HG03064 (cell line): ENCODE measurements at regions not wholly inside any gene's neighbourhood (a gene's known extent, or its start where the extent isn't known, plus 50 kb on each side); places are given as distances from the start of the nearest gene placed in this dataset.
"Not testable (repeated sequence)": the region's sequence is repeated elsewhere in the genome, so short reads cannot be mapped to it uniquely, and the experiment has no call there.

Source experiments
- ATAC-seq: cut with Tn5 transposase; IDR thresholded peaks from one replicate; pipeline ENCODE4 v1.9.1; 2021; ENCODE audit warnings: low read depth; ENCODE audit not compliant: unreplicated experiment

DNA sequence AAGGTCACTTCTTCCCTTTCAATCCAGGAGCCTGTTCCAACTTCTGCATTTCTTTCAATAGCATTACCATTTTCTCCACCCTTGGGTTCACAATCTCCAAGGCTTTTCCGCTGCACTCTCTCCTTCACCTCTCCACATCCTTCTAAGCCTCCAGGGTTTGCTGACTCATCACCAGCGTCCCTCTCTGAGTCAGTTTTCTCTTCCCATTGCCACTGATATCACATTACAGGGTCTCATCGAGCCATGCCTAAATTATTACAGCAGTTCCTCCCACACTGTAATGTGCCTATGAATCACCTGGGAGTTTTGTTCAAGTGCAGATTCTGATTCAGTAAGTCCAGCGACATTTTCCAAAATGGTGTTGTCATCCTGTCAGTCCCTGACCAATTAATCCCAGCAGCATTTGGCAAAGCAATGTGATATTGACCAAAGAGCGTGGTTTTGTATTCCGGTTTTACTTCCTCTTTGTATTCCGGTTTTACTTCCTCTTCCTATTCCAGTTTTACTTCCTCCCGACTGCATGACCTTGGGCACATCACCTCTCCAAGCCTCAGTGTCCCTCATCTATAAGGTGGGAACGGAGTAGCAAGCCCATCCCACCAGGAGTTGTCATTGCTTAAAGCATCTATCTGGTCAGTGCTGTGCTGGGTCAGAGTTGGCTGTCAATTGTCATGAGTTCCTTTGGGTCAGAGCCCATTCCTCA, 208.3 kb upstream of the NBPF12 start:
- ATAC-seq, result not testable (repeated sequence)

DNA sequence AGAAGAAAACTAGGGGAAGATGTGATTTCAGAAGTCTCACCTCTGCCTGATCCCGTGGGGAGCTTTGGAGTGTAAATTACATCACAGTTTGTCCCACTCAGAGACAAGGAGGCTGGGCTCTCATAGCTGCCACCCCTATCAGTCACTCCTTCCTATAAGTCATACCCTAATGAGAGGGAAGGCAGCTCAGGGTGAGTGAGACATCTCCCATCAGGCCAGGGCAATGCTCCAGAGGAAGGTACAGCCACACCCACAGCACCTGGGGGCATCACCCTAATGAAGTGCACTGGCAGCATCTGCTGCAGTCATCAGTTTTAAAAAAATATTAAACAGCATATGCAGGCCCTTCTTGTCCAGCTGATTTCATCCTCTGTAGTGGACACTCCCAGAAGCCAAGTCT, 223.1 kb upstream of the NBPF12 start:
- ATAC-seq, result not testable (repeated sequence)

DNA sequence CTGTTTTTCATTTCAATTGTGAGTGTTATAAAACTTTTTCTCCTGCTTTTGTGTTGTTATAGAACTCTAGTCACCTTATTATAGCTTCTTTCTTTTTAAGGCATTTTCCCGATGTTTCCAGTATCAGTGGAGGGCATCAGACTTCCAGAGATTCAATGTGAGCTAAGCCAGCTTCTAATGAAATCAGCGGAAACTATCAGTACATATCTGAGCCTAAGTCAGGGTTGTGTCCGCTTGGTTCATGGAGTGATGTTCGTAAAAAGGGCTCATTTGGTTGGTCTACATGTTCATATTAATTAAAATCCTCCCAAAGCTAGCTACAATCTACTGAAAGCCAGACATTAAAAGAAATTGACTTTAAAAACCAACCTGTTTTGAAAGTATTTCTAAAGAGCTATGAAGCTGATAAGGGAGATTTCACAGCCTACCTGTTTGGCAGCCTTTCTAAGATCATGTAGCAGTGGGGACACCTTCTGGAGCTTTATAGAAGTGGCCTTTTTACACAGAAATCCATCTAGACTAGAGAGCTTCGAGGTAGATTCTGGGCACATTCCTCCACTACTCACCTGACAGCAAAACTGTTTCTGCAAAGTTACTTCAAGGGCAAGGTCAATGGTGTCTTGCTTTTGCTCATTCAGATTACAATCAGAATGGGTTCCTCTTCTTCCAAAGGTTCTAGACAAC, 227.1 kb upstream of the NBPF12 start:
- ATAC-seq, result not testable (repeated sequence)

DNA sequence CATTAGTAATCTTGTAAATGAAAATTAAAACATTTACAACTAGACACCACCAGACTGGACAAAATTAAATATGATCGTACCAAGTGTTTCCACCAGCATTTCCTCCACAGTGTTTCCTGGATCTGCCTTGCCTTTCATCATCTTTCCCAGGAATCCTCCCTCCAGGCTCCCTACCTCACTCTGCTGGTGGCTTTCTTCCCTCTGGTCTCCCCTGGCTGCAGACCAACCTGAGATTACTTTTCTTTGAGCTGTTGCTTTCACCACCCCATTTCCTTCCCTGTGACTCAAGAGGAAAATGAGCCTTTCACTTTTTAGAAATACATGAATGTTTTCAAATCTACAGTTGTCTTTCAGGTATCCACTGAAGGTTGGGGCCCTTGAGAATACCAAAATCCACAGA, 228.8 kb upstream of the NBPF12 start:
- ATAC-seq, result not testable (repeated sequence)

DNA sequence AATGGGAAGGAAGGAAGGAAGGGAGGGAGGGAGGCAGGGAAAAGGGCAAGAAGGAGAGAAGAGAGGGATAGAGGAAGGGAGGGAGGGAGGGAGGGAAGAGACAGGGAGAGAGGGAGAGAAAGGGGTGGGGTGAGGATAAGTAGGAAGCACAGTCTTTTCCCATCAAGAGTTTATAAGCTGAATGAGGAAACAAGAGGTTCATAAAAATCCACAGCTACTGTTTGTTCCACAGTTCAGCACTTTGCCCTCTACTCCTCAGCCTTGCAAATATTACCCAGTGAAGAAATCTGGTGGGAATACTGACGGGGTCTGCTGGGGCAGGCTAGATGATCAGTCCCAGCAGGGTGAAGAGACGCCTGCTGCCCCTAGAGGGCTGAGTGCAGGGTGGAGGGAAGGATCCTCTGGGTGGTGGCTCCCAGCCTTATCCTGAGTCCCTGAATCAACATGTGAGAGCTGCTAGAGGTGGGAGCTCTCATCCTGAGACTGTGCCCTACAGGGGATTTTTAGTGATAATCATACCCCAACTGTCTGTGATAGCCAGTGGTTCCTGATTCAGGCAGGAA, 233.9 kb upstream of the NBPF12 start:
- not testable (repeated sequence) for ATAC-seq

DNA sequence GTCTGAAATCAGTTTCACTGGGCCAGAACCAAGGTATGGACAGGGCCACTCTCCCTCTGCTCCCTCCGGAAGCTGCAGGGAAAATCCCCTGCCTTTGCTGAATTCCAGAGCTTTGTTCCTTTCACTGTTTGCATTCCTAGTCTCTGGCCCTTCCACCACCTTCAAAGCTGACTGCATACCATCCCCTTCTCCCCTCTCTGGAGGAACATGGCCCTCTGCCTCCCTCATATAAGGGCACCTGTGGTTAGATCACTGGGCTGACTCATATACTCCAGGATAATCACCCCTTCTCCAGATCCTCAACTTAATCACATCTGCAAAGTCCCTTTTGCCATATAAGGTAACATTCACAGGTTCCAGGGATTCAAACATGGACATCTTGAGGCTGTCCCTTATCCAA, 236.8 kb upstream of the NBPF12 start:
- not testable (repeated sequence) for ATAC-seq

DNA sequence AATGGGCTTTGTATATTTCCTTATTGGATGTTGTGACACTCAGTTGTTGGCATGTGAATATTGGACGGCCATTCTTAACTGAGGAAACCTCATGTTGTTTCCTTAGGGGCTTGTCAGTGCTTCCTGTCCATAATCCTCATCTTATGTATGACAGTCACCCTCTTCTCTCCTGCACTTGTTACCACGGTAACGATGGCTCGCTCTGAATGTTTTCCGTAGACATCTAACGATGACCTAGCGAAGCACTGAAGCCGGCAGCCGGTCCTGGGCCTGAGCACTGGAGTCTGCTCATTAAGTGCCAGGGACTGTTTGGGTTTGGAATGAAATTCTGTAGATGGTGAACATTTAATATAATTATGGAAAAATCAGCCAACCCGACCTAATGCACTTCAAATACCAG, 242.7 kb upstream of the NBPF12 start:
- not testable (repeated sequence) for ATAC-seq

DNA sequence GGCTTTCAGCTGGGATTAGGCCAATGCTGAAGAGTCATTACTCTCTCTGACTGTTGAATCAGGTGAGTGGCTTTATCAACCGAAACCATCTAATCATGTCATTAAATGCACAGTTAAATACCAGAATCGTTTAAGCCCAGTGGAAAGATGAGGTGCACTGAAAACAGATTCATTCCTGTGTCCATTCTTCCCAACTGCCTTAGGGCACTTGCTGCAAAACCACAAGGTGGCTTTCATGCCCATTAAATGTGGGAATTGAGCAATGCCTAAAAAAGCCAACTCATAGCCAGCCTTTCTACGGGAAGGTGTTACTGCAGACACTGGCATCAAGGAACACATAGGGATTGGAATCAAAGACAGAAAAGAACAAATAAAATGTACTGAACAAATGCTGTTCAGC, 246.3 kb upstream of the NBPF12 start:
- not testable (repeated sequence) for ATAC-seq

DNA sequence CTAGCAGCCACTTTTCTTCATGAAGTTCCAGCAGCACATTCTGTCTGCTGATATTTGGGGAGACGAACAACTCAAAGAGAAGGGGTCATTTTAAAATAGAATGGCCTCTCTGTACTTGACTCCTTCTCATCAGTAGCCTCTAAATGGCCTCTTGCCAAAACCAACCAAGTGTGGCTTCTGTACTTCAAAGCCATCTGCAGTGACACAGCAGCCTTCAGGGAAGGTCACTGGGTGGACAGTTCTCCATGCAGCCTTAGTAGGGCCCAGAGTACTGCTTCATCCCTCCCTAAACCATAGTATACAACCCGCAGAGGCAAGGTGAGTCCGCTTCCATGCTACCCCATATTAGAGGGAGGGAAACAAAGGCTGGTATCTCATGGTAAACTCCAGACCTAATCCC, 249.2 kb upstream of the NBPF12 start:
- ATAC-seq, result not testable (repeated sequence)

DNA sequence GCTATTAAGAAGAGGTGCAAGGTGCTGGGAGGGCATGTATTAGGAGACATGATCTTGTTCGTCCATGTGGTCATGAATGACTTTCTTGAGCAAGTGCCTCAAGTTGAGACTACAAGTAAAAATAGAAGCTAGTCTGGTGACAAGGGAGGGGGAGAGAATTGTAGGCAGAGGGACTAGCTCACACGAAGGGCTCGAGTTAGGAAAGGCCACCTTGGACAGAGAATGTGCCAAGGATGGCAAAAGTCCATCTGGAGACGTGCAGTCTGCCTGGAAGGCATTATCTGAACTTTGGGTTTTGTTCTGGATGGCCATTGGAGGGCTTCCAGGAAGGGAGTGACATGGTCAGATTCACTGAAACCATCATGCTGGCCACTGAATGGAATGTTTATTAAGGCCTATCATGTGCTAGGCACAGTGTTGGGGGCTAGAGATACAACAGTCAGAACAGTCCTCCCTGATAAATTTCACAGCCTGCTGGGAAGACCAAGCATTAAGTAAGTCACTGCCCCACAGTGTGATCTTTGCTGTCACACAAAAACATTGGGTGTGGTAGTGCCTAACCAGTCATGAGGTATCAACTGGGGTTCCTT, 251.3 kb upstream of the NBPF12 start:
- ATAC-seq, result not testable (repeated sequence)

DNA sequence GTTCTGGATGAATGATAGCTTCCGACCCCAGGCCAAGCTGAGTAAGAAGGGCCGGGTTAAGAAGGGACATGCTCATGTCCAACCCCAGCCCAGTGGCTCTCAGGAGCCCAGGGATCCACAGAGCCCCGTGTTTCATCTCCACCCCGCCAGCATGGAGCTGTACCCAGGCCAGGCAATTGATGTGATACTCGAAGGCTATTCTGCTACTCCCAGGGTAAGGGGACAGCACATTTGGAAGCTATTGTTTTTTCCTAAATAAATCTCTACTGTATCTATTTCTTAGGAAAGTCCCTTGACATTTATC, 255.0 kb upstream of the NBPF12 start:
- ATAC-seq, result not testable (repeated sequence)

DNA sequence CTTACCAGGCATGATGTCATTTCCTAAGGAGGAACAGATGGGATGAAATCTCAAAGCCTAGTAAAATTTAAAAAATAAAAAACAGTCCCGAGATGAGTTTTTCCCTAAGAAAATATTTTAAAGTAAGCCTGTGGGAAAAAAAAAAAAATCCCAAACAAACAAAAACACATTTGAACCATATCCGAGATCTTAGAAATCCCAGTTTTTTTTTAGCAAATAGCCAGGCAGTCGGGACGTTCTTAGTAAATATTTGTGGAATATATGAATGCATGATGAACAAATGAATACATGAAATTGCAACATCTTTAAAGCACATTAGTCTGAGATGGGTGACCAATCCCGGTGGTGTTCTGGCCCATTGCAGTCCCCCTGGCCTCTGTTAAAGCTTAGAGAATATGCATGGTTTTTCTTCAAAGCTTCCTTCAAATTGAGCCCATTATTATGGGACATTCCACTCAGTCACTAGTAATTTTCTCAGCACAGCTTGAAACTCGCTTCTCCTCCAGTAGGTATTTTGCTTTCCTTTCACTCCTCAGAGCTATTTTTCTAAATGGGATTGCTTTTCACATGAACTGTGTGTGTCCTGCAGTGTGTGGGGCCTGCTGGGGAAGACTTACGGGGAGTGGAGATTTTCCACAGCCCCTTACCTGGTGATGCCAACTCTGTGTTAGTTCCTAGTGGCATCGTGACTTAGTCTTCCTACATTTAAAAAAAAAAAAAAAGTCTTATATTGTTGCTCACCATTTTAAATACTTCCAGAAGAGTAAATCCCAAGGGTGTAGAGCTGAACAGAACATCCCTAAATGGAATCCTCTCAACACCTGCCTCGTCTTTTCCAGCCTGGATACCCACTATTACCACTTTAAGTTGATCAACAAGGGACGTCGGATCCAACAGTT, 255.6 kb upstream of the NBPF12 start:
- not testable (repeated sequence) for ATAC-seq

DNA sequence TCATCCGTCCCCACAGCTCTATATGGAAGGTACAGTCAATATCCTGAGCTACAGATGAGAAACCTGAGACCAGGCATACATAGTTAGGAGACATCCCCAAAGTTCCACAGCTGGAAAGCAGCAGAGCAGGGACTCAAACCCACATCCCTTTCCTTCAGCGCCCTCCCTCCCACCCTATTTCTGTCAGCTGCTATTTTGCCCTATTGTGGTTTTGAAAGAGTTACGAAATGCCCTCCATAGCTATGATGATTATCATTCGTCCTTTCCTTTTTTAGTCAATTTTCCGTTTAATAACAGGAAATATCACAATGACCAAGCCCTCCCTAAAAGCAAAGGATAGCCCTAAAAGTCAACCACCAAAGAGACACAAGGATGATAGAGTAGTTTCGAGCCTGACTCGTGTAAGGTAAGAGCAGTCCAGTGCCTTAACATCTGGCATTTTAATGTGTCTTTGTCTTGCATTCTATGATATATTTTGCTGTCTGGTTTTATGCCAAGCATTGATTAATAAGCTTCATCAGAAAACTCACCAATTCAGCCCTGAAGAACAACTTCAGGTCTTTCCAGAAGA, 264.3 kb upstream of the NBPF12 start:
- not testable (repeated sequence) for ATAC-seq

DNA sequence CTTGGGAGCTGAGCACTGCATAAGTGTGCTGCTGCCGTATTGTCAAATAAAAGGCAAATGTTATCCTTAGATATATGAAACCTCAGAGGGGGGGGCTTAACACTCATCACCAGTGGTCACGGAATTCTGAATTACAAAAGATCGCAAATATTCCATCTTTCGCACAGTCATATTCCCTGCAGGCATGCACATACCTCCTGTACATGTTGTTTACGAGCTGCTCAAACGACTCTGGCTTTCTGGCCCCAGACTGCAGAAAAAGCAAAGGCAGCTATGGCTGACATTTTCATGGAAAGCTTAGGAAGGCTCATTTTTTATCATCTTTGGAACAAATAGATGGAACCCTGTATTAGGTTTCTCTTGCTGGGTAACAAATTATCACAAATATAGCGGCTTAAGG, 265.5 kb upstream of the NBPF12 start:
- not testable (repeated sequence) for ATAC-seq

DNA sequence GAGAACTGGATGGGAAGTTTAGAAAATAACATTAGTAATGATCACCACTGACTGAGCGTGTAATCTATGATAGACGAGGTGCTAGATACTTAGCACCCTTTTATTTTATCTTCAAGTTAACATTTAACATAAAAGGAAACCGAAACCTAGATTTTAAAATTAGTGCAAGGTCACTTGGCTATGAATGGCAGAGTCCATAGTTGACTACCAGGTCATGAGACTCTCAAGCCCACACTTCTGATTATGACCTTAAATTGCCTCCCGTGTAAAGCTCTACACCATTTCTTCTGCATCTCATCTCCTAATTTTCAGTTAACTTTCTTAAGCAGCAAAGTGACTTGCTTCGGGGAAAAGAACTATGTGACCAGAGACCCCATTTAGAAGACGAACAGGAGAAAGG, 266.5 kb upstream of the NBPF12 start:
- ATAC-seq, result not testable (repeated sequence)

DNA sequence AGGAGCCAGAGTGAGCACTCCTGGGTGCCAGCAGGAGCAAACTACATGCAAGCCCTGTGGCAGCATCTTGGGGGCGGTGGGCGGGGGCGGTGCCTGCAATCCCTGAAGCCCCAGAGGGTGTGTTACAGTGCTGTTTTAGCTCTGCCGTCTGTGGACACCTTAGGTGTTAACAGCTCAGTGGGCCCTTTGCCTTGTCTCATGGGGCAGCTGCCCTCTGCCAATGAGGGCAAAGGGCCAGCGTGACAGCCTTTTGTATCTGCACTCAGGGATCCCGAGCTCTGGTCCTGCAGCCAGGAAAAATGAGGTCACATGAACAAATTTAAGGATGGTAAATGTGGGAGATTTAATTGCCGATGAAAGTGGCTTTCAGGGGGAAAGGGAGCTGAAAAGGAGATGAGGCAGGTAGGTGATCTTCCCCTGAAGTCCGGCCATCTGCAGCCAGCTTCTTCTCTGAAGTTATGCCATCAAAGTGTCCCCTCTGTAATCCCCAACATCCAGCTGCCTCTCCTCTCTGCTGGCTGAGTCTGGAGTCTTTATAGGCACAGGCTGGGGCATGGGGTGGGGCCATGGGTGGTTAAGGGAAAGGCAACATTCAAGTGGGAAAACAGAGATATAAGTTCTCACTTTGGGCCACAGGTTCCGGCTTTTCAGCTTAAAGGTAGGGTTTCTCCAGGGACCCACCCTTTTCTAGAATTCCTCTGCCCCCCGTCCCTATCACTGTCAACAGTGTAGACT, 267.1 kb upstream of the NBPF12 start:
- not testable (repeated sequence) for ATAC-seq

DNA sequence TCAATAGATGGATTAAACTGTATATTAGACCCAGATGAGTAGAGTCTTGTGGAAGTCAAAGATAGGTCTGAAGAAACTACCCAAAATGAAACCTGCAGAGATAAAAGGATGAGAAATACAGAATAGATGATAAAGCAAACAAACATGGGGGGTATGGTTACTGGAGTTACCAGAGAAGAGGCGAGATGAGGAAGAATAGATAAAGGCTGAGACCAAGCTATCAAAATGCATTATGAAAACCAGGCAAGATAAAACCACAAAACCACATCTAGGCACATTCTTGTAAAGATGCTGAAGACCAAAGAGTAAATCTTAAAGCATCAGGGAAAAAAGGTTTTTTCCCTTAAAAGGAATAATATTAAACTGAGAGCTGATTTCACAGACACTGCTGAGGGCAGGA, 271.8 kb upstream of the NBPF12 start:
- not testable (repeated sequence) for ATAC-seq

DNA sequence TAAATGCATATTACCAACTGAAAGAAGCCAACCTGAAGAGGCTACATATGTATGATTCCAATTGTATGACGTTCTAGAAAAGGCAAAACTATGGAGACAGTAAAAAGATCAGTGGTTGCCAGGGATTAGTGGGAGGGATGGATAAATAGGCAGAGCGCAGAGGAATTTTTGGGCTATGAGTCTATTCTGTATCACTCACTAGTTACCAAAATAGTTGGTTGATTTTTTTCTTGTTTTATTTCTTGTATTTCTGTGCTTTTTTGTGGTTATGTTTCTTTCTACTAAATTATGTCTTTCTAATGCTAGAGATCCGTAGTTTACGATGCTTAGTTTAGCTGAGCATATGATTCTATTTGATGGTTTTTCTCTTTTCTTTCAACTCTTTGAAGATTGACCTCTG, 277.9 kb upstream of the NBPF12 start:
- ATAC-seq, result not testable (repeated sequence)

DNA sequence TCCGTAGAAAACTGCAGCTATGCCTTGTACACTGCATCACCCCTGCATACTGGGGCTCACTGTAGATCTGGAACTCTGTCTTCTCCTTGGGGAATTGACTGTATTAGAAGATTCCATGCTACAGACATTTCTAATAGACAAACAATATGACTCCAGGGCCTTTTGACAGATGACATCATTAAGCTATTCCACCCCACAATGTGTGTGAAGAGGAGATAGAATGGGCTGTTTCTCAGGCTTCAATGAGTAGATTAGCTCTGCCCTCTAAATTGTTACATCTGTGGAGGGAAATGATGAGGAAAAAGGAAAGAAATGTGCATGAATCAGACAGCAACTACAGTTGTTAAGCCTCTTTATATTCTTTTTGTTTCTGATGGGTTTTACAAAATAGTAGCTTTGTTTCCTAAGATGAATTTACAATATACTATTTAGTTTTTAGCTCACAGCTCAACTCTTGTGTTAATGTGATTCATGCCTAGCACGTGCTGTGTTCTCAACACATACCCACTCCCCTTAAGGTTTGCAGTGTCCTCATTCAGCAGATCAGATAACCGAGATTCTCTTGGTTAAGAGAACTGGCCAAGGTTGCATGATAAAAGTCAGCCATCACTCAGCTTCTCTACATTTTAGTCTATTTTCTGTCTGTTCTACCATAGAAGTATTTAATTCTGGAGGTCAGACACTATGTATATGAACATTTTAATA, 281.6 kb upstream of the NBPF12 start:
- ATAC-seq, result not testable (repeated sequence)
